ENCODE measurements at regions not wholly inside any gene's neighbourhood (a gene's known extent, or its start where the extent isn't known, plus 50 kb on each side); places are given as distances from the start of the nearest gene placed in this dataset.
"Not testable (repeated sequence)": the region's sequence is repeated elsewhere in the genome, so short reads cannot be mapped to it uniquely, and the experiment has no call there.

GRCh38 chr9:110068212-110068611 lies 139.7 kb downstream of the C9orf152 start:
- DNase-seq, result no peak

- DNase-seq, result no peak
Measured at GRCh38 chr9:110069326-110070248, 138.4 kb downstream of the C9orf152 start.

GRCh38 chr9:110072597-110073355 lies 135.2 kb downstream of the C9orf152 start:
- DNase-seq, result no peak

GRCh38 chr9:110073356-110073905 lies 134.5 kb downstream of the C9orf152 start:
- DNase-seq, result no peak

- no peak for DNase-seq
Measured at GRCh38 chr9:110076894-110077725, 130.8 kb downstream of the C9orf152 start.

GRCh38 chr9:110077925-110078324 lies 130.0 kb downstream of the C9orf152 start:
- DNase-seq, result no peak

- no peak for DNase-seq
Measured at GRCh38 chr9:110078604-110079003, 129.4 kb downstream of the C9orf152 start.

- DNase-seq, result no peak
Measured at GRCh38 chr9:110081395-110081794, 126.6 kb downstream of the C9orf152 start.

- DNase-seq, result no peak
Measured at GRCh38 chr9:110083866-110084265, 124.1 kb downstream of the C9orf152 start.

- DNase-seq, result no peak
Measured at GRCh38 chr9:110086537-110086936, 121.4 kb downstream of the C9orf152 start.

- DNase-seq, result no peak
Measured at GRCh38 chr9:110087605-110088004, 120.4 kb downstream of the C9orf152 start.

GRCh38 chr9:110088099-110088498 lies 119.9 kb downstream of the C9orf152 start:
- no peak for DNase-seq

GRCh38 chr9:110089681-110090370 lies 118.1 kb downstream of the C9orf152 start:
- no peak for DNase-seq

- no peak for DNase-seq
Measured at GRCh38 chr9:110092792-110093191, 115.2 kb downstream of the C9orf152 start.

- DNase-seq, result no peak
Measured at GRCh38 chr9:110093417-110093816, 114.5 kb downstream of the C9orf152 start.

GRCh38 chr9:110093871-110094270 lies 114.1 kb downstream of the C9orf152 start:
- no peak for DNase-seq

GRCh38 chr9:110095161-110095595 lies 112.8 kb downstream of the C9orf152 start:
- DNase-seq, result no peak

GRCh38 chr9:110095776-110096175 lies 112.2 kb downstream of the C9orf152 start:
- no peak for DNase-seq

- not testable (repeated sequence) for DNase-seq
Measured at GRCh38 chr9:110096674-110097073, 111.3 kb downstream of the C9orf152 start.

- DNase-seq, result peak; percentile 97
Measured at GRCh38 chr9:110099236-110100095, 108.5 kb downstream of the C9orf152 start.
